ENCODE measurements at regions not wholly inside any gene's neighbourhood (a gene's known extent, or its start where the extent isn't known, plus 50 kb on each side); places are given as distances from the start of the nearest gene placed in this dataset.

GRCh38 chr3:176934698-176935097, 262.6 kb downstream of the TBL1XR1 start:
- Histone ChIP-seq H3K4me2 (ENCODE audit: low read depth, low read length) (no peak overlapping the region), H2AFZ (ENCODE audit: low read length) (no peak overlapping the region), H3K79me2 (ENCODE audit: insufficient read depth, low read length) (no peaks in the 10 kb centered on the region), H3K36me3 (replicated peaks in 1 of 2; ENCODE audit: control insufficient read depth in 1 of 2, insufficient read depth in 2 of 2, low read length in 2 of 2) (no peaks in the 10 kb centered on the region), H3K27ac (ENCODE audit: extremely low read length, insufficient read depth, low read length) (no peak overlapping the region), H3K9ac (ENCODE audit: insufficient read depth, low read depth, low read length) (no peak overlapping the region), H3K9me3 (ENCODE audit: low read length) (no peaks in the 10 kb centered on the region), H3K4me1 (ENCODE audit: insufficient read depth, low read length) (peaks cover 9% of the 10 kb centered on the region; the same call in 1 of the 2 replicates), H4K20me1 (ENCODE audit: insufficient read depth, low read length) (no peaks in the 10 kb centered on the region), H3K27me3 (ENCODE audit: control insufficient read depth in 1 of 2, insufficient read depth in 2 of 2, low read length in 2 of 2) (no peaks in the 10 kb centered on the region), H3K4me3 (replicated peaks in 1 of 3; ENCODE audit: insufficient read depth in 1 of 3, low read depth in 2 of 3, low read length in 3 of 3) (no peak overlapping the region)
- ChIA-PET POLR2A (no interaction called here), CTCF (ENCODE audit: low intra/inter-chr PET ratio, low total read pairs) (no interaction called here)
- 1% methylated on average over 2 of the region's 2 CpGs for WGBS (ENCODE audit: low lambda C conversion rate)
- no TSS peak for BruUV-seq (replicated peaks)
- intact Hi-C loops (cut with micrococcal nuclease; ENCODE audit: unreplicated experiment) (no loop called here), in situ Hi-C loops (cut with HindIII; ENCODE audit: extremely low pct_ligation_motif_present, low pct_unique_long_range_greater_than_20kb) (loop anchor here (5.0 kb wide), 1 partner anchor 62 kb away; no protein-coding TSS in a partner anchor)
- FAIRE-seq (no peak), ATAC-seq (no peak), DNase-seq (ENCODE audit: low spot score) (no peak)
- TF ChIP-seq ZNF709 (CRISPR knock-in tag; IDR thresholded peaks at IDR 0.05) (no peak), ZBTB25 (CRISPR knock-in tag; IDR thresholded peaks at IDR 0.05) (no peak), ZNF564 (CRISPR knock-in tag; IDR thresholded peaks at IDR 0.05) (no peak), FOXP4 (CRISPR knock-in tag; IDR thresholded peaks at IDR 0.05) (no peak), MED1 (CRISPR knock-in tag; IDR thresholded peaks at IDR 0.05) (no peak), ZNF282 (IDR thresholded peaks at IDR 0.05; ENCODE audit: partially characterized antibody) (no peak), ZBTB49 (CRISPR knock-in tag; IDR thresholded peaks at IDR 0.05; ENCODE audit: borderline replicate concordance) (no peak), IRF9 (CRISPR knock-in tag; IDR thresholded peaks at IDR 0.05; ENCODE audit: borderline replicate concordance) (no peak)
